Vagina (tissue), 2 donors: ENCODE measurements at regions not wholly inside any gene's neighbourhood (a gene's known extent, or its start where the extent isn't known, plus 50 kb on each side); places are given as distances from the start of the nearest gene placed in this dataset.

ENCODE experiments used
- POLR2A ChIP-seq, 2 donors: fragments of 450-650 bp; IDR thresholded peaks; one replicate each; pipeline ENCODE4 v1.6.1; 2017; ENCODE audit warnings: antibody characterized with exemption in 2 of 2, mild to moderate bottlenecking in 2 of 2, moderate library complexity in 2 of 2
- POLR2AphosphoS5 ChIP-seq, 2 donors: sonication (generic); formaldehyde crosslinking; IDR thresholded peaks; one replicate each; pipeline ENCODE4 v1.9.0; 2017; ENCODE audit warnings: antibody characterized with exemption in 2 of 2, mild to moderate bottlenecking in 2 of 2, low read depth in 1 of 2; ENCODE audit not compliant: insufficient read depth in 1 of 2
- TF ChIP-seq, protein P1 (sequence below), 3 experiments: fragments of 450-650 bp in 2 of 3; fragments of 200-600 bp in 1 of 3; sonication (generic) in 1 of 3; IDR thresholded peaks; one replicate each; pipeline ENCODE4 v1.5.1; 2017 to 2019; ENCODE audit warnings: antibody characterized with exemption in 3 of 3, mild to moderate bottlenecking in 2 of 3, moderate library complexity in 2 of 3

DNA sequence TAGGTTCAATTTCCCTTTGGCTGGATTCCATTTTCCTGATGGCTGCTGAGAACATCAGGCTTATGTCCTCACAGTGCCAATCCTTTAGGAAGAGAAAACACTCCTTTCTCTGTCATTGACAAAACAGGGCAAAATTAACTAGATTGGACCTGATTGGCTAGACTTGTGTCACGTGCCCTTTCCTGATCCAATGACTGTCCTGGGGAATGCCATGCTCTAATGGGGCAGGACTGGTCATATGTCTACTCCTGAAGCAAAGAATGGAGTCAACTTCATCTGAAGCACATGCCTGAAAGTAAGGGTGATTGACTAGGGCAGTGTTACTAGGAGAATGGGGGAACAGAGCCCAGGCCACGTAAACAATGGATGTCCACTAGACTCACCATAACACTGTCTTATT lies 220.4 kb downstream of the KDR start:
- TF ChIP-seq, protein P1, sequence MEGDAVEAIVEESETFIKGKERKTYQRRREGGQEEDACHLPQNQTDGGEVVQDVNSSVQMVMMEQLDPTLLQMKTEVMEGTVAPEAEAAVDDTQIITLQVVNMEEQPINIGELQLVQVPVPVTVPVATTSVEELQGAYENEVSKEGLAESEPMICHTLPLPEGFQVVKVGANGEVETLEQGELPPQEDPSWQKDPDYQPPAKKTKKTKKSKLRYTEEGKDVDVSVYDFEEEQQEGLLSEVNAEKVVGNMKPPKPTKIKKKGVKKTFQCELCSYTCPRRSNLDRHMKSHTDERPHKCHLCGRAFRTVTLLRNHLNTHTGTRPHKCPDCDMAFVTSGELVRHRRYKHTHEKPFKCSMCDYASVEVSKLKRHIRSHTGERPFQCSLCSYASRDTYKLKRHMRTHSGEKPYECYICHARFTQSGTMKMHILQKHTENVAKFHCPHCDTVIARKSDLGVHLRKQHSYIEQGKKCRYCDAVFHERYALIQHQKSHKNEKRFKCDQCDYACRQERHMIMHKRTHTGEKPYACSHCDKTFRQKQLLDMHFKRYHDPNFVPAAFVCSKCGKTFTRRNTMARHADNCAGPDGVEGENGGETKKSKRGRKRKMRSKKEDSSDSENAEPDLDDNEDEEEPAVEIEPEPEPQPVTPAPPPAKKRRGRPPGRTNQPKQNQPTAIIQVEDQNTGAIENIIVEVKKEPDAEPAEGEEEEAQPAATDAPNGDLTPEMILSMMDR (IDR thresholded peaks at IDR 0.05): no peak
- no peak for TF ChIP-seq POLR2AphosphoS5 (IDR thresholded peaks at IDR 0.05; ENCODE audit: insufficient read depth in 1 of 2, low read depth in 1 of 2)
- TF ChIP-seq POLR2A (IDR thresholded peaks at IDR 0.05): no peak
